ENCODE measurements at regions not wholly inside any gene's neighbourhood (a gene's known extent, or its start where the extent isn't known, plus 50 kb on each side); places are given as distances from the start of the nearest gene placed in this dataset.

GRCh38 chr20:34163307-34163706 lies 51.3 kb upstream of the EIF2S2 start:
- in situ Hi-C loops (cut with HindIII; ENCODE audit: low sequenced_read_pairs) = no loop called here

DNA sequence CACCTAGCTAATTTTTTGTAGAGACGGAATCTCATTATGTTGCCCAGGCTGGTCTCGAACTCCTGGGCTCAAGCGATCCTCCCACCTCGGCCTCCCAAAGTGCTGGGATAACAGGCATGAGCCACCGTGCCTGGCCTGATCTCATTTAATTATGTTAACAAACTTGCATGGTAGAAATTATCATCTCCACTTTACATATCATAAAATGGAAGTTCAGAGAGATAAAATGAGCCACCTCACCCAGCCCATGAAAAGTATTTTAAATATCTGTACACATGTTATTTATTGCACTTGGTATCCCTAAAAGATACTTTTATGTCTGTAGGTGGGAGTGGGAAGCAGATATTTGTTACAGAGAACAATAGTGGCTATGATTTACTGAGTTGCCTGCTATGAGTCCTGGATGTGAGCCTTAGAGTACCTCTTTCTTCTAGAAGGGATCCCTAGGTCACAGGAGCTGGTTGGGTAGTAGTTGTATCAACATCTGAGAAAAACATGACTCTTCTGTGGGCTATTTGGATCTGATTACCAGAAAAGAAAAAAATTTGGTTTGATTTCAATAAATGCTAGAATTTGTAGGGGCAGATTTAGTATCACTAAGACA lies 52.4 kb upstream of the EIF2S2 start:
- in situ Hi-C loops (cut with HindIII; ENCODE audit: low sequenced_read_pairs) = no loop called here

- in situ Hi-C loops (cut with HindIII; ENCODE audit: low sequenced_read_pairs) = no loop called here
These were observed 53.1 kb upstream of the EIF2S2 start for GRCh38 chr20:34165018-34165619.

GRCh38 chr20:34171640-34172039 lies 59.6 kb upstream of the EIF2S2 start:
- in situ Hi-C loops (cut with HindIII; ENCODE audit: low sequenced_read_pairs) = loop anchor here (10.0 kb wide), 1 partner anchor 67 kb away; no protein-coding TSS in a partner anchor

- in situ Hi-C loops (cut with HindIII; ENCODE audit: low sequenced_read_pairs) = loop anchor here (10.0 kb wide), 1 partner anchor 68 kb away; no protein-coding TSS in a partner anchor
These were observed 60.9 kb upstream of the EIF2S2 start for GRCh38 chr20:34172926-34173325.

DNA sequence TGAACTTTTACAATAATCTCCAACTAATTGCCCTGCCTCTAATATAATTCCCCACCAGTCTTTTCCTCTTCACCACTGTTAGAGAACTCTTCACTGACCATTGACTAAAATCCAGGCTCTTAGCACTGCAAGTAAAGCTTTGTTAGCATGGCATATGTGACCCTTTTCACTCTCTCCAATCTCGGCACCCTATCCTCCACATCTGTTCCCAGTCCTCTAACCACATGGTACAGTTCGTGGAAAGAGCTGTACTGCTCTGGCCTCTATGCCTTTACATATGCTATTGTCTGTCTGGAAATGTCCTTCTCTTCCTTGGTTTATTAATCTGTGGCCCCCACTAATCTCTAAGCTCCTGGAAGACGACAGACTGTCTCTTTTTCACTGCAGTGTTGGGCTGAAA lies 63.0 kb upstream of the EIF2S2 start:
- in situ Hi-C loops (cut with HindIII; ENCODE audit: low sequenced_read_pairs) = loop anchor here (10.0 kb wide), 1 partner anchor 70 kb away; no protein-coding TSS in a partner anchor

DNA sequence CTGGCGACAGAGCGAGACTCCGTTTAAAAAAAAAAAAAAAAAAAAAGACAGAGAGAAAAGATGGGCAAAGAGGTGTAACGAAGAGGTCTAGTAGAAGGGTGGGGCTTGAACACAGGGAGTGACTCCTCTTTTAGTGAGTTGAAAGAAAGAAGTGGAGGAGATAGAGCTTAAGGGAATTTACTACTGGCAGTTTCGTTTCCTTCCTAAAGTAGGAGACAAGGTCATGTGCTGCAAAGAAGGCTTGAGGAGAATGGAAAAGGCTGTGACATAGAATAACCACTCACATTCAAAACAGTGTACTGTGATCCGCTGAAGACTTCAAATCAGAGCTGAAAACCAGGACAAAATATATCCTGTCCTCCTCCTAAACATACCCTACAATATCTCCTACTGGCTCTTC lies 63.8 kb upstream of the EIF2S2 start:
- in situ Hi-C loops (cut with HindIII; ENCODE audit: low sequenced_read_pairs) = loop anchor here (10.0 kb wide), 1 partner anchor 71 kb away; no protein-coding TSS in a partner anchor

DNA sequence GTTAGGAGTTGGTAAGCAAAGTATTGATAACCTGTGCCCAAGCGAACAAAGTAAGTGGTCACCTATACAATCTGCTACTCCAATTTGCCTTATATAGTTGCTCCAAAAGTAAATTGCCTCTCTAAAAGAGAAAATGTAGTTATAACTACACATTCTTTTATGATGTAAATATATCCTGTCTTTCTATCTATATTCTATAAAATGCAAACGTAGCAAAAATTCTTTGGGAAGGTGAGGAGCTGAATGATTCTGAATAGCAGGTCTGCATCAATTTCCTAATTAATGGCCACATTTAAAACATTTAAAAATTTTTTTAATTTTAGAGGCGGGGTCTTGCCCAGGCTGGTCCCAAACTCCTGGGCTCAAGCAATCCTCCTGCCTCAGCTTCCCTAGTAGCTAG lies 64.2 kb upstream of the ASIP start:
- in situ Hi-C loops (cut with HindIII; ENCODE audit: low sequenced_read_pairs) = loop anchor here (10.0 kb wide), 1 partner anchor 72 kb away; no protein-coding TSS in a partner anchor

DNA sequence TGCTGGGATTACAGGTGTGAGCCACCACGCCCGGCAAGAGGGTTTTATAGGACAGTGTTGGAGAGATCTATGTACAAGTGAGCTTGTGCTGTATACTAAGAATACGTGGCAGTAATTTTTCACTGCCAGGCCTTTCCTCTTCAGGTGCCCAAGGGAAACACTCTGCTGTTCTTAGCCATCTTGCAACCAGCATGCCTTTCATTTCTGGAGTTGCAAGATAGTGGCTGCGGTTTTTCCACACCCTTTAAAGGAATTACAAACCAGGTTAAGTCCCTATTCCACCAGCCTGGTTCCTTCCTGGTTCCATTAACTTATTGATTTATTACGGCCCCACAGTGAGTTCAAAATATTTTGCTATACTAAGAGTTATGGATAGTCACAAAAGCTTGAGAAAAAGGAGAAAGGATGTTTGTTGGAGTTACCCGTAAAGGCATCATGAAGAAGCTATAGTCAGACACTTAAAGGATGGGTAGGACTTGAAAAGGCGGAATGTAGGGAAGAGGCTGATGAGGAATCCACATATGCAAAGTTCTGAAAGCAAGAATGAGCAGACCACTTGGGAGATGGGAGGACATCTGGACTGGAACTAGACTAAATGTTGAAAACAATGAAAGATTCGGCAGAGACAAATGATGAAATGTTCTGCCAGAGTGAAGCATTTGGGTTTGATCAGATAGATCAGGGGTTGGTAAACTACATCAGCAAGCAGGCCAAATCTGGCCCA lies 61.4 kb upstream of the ASIP start:
- in situ Hi-C loops (cut with HindIII; ENCODE audit: low sequenced_read_pairs) = loop anchor here (10.0 kb wide), 2 partner anchors 75 to 355 kb away; no protein-coding TSS in a partner anchor

DNA sequence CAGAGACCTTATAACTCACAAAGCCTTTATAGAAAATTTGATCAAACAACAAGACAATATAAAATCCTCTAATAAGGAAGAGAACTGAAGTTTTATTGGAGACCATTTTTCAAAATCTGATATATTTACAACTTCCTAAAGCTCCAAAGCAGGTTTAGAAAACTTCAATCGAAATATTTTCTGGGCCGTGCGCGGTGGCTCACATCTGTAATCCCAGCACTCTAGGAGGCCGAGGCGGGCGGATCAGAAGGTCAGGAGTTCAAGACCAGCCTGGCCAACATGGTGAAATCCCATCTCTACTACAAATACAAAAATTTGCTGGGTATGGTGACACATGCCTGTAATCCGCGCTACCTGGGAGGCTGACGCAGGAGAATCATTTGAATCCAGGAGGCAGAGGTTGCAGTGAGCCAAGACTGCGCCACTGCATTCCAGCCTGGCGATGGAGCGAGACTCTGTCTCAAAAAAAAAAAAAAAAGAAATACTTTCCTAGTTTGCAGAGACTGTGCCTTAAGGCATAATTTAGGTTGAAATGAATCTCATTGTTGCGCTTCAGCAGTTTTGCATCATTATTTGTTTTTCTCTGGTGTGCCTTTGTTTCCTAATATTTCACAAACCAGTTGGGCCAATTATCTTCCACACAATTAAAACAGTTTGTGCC lies 60.6 kb upstream of the ASIP start:
- in situ Hi-C loops (cut with HindIII; ENCODE audit: low sequenced_read_pairs) = loop anchor here (10.0 kb wide), 1 partner anchor 354 kb away; no protein-coding TSS in a partner anchor

GRCh38 chr20:34181484-34181883 lies 59.7 kb upstream of the ASIP start:
- in situ Hi-C loops (cut with HindIII; ENCODE audit: low sequenced_read_pairs) = loop anchor here (10.0 kb wide), 1 partner anchor 353 kb away; no protein-coding TSS in a partner anchor

GRCh38 chr20:34185766-34186620 lies 55.2 kb upstream of the ASIP start:
- in situ Hi-C loops (cut with HindIII; ENCODE audit: low sequenced_read_pairs) = loop anchor here (10.0 kb wide), 1 partner anchor 349 kb away; no protein-coding TSS in a partner anchor

GRCh38 chr20:34189572-34190163 lies 51.6 kb upstream of the ASIP start:
- in situ Hi-C loops (cut with HindIII; ENCODE audit: low sequenced_read_pairs) = loop anchor here (10.0 kb wide), 1 partner anchor 345 kb away; no protein-coding TSS in a partner anchor

- in situ Hi-C loops (cut with HindIII; ENCODE audit: low sequenced_read_pairs) = no loop called here
These were observed 51.0 kb upstream of the ASIP start for GRCh38 chr20:34190262-34190661.

GRCh38 chr20:34190679-34191090 lies 50.5 kb upstream of the ASIP start:
- in situ Hi-C loops (cut with HindIII; ENCODE audit: low sequenced_read_pairs) = no loop called here
